Breast epithelium (tissue), 3 donors: ENCODE measurements at regions not wholly inside any gene's neighbourhood (a gene's known extent, or its start where the extent isn't known, plus 50 kb on each side); places are given as distances from the start of the nearest gene placed in this dataset.
"Not testable (repeated sequence)": the region's sequence is repeated elsewhere in the genome, so short reads cannot be mapped to it uniquely, and the experiment has no call there.

ENCODE experiments used
- CTCF ChIP-seq, 3 donors: fragments of 450-650 bp; IDR thresholded peaks; one replicate each; pipeline ENCODE4 v1.5.1; 2016 to 2017; ENCODE audit warnings: antibody characterized with exemption in 3 of 3, mild to moderate bottlenecking in 3 of 3, moderate library complexity in 3 of 3
- POLR2AphosphoS5 ChIP-seq, 3 donors: sonication (generic); formaldehyde crosslinking; IDR thresholded peaks; one replicate each; pipeline ENCODE4 v1.6.1; 2017; ENCODE audit warnings: antibody characterized with exemption in 3 of 3

GRCh38 chr21:6053145-6053544 lies 4468.2 kb upstream of the TPTE start:
- not testable (repeated sequence) for TF ChIP-seq CTCF, POLR2AphosphoS5 (IDR thresholded peaks at IDR 0.05)
